ENCODE measurements at regions not wholly inside any gene's neighbourhood (a gene's known extent, or its start where the extent isn't known, plus 50 kb on each side); places are given as distances from the start of the nearest gene placed in this dataset.

GRCh38 chr13:86426437-86426836 lies 627.2 kb upstream of the SLITRK6 start:
- TF ChIP-seq SIN3A (IDR thresholded peaks at IDR 0.05; ENCODE audit: borderline replicate concordance, insufficient read depth, low read length) (no peak), TAF1 (IDR thresholded peaks at IDR 0.05; ENCODE audit: borderline replicate concordance, insufficient read depth, low read length) (no peak), POLR2AphosphoS5 (IDR thresholded peaks at IDR 0.05; ENCODE audit: low read depth, low read length) (no peak), REST (IDR thresholded peaks at IDR 0.05; ENCODE audit: insufficient read depth in 1 of 2, low read depth in 2 of 2, low read length in 2 of 2) (no peak), FOXP2 (optimal IDR thresholded peaks at IDR 0.05; ENCODE audit: borderline replicate concordance, extremely low read depth, extremely low read length, insufficient read depth) (no peak)
